ENCODE measurements at regions not wholly inside any gene's neighbourhood (a gene's known extent, or its start where the extent isn't known, plus 50 kb on each side); places are given as distances from the start of the nearest gene placed in this dataset.

GRCh38 chr11:71357414-71357813 lies 90.8 kb downstream of the DHCR7 start:
- TF ChIP-seq EP300 (IDR thresholded peaks at IDR 0.05) = no peak
- no peak for TF ChIP-seq POLR2AphosphoS5 (IDR thresholded peaks at IDR 0.05)

All from upper lobe of left lung (tissue), 4 donors.